DMS53 (cell line): ENCODE measurements at regions not wholly inside any gene's neighbourhood (a gene's known extent, or its start where the extent isn't known, plus 50 kb on each side); places are given as distances from the start of the nearest gene placed in this dataset.
"Not testable (repeated sequence)": the region's sequence is repeated elsewhere in the genome, so short reads cannot be mapped to it uniquely, and the experiment has no call there.

Experiments used
- DNase-seq: peaks from one replicate; lab custom pipeline; 2025; lab: John Stamatoyannopoulos, UW

DNA sequence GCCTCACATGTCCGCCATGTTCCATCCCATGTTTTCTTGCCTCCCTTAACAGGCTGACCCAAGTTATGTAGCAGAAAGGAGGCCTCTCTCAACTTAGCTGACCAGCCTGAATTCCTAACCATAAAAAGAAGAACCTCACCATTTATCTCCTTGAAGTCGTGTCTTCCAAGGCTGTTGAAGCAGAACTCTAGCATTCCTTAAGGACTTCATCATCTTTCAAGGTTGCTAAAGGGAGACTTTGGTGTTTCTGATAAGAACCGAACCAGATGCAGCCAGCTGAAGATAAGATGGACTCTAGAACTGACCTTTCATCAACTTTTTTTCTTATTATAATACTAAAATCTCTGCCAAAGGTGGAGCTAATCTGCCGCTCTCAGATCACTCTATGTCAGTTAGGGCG lies 571.7 kb upstream of the SLC35B3 start:
- DNase-seq, result no peak

DNA sequence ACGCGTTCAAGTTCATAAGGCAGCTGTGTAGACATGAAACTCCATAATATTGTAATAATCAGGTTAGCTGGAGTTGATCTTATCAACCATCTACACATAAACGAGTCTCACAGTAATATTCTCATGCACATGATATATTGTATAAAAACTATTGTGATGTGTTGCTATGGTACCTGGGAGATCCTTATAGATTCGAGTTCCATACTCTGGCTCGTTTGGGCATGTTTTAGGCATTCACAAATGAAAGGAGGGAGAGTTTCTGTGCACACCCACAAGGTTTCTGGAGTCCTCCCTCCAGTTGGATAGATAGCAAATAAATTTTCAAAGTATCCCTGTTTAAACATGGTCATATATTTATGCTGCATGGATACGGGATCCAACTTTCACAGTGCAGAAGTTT lies 567.5 kb upstream of the SLC35B3 start:
- DNase-seq, result no peak

DNA sequence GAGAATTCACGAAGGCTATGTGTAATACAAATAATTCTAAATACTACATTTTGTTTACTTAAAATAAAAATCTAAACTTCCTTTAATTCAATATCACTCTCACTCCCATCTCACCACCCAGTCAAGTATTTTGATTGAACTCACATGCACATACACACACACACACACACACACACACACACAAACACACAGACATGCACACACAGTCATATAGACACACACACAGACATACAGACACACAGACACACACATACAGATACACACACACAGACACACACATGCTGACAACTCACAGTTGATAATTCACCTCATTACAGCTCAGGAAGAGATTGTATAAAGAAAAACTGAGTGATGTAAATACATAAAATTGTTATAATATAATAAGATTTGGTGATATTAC lies 559.8 kb upstream of the SLC35B3 start:
- DNase-seq, result no peak

- peak; percentile 4 for DNase-seq
Measured at GRCh38 chr6:8993111-8993510, 557.8 kb upstream of the SLC35B3 start.

DNA sequence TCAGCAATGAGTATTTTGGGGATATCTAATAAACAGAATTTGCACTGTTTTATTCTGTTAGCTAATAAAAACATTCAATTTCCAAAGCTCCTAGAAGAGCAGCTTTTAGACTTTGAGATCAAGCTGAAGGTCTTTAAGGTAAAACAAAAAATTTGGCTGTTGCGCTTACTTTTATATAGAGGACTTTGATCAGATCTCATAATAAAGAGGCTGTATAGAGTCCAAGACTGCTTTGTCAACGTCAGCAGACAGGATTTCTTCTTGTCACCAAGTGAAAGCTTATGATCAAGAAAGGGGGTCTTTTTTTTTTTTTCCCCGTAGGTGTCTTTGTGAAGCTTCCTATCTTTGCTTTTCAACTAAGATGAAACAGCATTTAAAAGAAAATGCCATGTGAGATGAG lies 556.5 kb upstream of the SLC35B3 start:
- no peak for DNase-seq

- DNase-seq, result no peak
Measured at GRCh38 chr6:8990075-8990474, 554.7 kb upstream of the SLC35B3 start.

DNA sequence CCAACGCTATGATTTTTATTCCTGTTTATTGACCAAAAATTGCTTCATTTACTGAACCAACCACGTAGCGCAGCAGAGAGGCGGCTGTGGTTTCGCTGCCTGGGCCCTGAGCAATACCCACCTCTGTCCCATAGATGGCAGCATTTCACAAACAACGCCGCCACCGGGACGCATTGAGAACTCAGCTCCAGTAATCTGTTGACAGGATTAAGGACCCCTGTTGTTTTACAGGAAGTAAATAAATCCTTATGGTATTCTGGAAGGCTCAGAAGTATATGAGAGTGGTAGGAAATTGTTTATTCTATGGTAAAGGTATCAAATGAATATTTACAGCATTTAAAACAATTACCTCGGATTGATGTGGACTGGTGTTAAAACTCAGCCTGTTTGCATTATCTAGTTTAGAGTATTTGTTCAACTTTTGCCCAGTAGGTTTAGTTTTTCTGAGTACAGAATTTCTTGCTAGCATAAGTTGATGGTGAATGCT lies 547.9 kb upstream of the SLC35B3 start:
- peak; percentile 74 for DNase-seq

DNA sequence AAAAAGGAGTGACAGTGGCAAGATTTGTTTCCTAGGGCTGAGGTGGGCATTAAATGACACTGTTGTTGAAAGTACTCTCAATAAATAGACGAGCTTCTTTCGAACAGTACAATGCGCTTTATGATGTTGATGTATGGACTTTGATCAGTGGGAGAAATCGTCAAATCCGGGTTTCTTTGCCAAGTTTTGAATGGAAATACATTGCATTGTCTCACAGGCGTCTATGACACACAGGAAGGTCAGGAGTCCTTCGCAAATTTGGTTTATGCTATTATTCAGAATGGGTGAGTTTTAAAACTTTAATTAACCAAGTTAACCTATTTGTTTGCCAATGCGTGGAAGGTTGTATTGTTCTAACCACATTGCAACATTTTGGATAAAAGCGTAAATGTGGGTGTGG lies 547.3 kb upstream of the SLC35B3 start:
- DNase-seq, result no peak

GRCh38 chr6:8973395-8973794 lies 538.0 kb upstream of the SLC35B3 start:
- DNase-seq, result no peak

GRCh38 chr6:8969747-8970146 lies 534.4 kb upstream of the SLC35B3 start:
- DNase-seq, result peak; percentile 18

DNA sequence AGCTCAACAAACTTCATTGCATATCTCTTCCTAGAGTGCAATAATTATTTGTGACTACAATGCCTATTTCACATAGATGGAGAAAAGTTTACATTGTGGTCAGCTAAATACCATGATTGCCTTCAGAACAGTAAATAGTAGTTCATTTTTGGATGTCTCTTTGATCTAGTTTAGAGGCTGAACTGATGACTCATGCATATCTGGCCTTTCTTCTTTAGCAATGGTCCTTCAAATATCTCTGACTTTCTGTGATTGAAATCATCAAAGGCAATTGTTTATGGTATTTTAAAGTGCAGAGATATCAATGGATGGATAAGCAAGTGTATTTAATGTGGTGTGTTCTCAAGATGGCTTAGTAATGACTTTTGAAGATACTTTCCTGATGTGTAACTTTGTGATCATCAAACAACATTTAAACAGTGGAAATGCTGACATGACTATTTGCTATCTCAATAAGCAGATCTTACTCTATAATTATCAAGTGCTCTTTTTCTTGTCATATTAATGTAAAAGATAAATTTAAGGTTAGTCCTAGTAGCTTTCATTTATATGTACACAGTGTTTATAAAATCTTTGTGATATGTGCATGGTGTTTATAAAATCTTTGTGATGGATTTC lies 523.7 kb upstream of the SLC35B3 start:
- peak; percentile 75 for DNase-seq

DNA sequence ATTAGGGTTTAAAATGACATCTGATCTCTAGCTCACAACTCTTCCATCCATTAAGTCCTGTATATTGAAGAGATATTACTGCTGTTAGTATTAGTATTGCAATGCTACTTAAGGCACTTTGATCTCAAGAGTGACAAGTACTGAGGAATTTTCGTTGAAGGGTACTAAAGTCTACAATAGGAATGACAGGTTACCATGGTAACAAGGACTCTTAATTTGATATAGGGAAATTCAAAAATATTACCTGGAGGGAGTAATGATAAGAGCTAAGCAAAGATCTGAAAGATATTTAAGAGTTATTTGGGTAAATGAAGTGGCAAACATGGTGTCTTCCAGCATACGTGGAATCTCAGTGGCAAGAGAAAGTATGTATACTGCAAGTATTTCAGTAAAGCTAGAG lies 518.0 kb upstream of the SLC35B3 start:
- DNase-seq, result peak; percentile 48

- DNase-seq, result no peak
Measured at GRCh38 chr6:8948733-8949132, 513.4 kb upstream of the SLC35B3 start.

GRCh38 chr6:8947900-8948299 lies 512.6 kb upstream of the SLC35B3 start:
- DNase-seq, result no peak

GRCh38 chr6:8944548-8944947 lies 509.2 kb upstream of the SLC35B3 start:
- DNase-seq, result no peak

GRCh38 chr6:8943073-8943472 lies 507.7 kb upstream of the SLC35B3 start:
- no peak for DNase-seq

DNA sequence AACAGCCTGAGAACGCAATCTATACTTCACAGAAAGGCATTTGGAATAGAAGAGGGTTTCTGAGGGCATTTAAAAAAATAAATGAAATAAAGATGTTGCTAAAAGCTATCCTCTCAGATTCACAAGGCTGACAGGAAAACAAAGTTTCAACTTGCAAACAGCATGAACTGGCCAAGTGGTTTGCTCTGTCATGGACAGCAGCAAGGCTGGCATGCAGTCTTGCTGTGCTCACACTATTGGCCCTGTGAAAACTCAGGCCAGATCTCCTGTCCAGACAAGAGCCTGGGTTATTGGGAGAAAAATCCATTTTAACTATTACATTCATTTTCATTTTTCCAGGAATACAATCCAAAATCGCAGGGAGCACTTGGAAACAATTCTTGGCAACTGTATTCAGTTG lies 506.2 kb upstream of the SLC35B3 start:
- peak; percentile 45 for DNase-seq

- DNase-seq, result peak; percentile 69
Measured at GRCh38 chr6:8940356-8940755, 505.0 kb upstream of the SLC35B3 start.

GRCh38 chr6:8939615-8940014 lies 504.3 kb upstream of the SLC35B3 start:
- peak; percentile 94 for DNase-seq

- DNase-seq, result no peak
Measured at GRCh38 chr6:8934318-8934717, 499.0 kb upstream of the SLC35B3 start.

GRCh38 chr6:8930009-8930408 lies 494.7 kb upstream of the SLC35B3 start:
- no peak for DNase-seq

- not testable (repeated sequence) for DNase-seq
Measured at GRCh38 chr6:8920244-8920643, 484.9 kb upstream of the SLC35B3 start.

- no peak for DNase-seq
Measured at GRCh38 chr6:8918196-8918595, 482.9 kb upstream of the SLC35B3 start.

DNA sequence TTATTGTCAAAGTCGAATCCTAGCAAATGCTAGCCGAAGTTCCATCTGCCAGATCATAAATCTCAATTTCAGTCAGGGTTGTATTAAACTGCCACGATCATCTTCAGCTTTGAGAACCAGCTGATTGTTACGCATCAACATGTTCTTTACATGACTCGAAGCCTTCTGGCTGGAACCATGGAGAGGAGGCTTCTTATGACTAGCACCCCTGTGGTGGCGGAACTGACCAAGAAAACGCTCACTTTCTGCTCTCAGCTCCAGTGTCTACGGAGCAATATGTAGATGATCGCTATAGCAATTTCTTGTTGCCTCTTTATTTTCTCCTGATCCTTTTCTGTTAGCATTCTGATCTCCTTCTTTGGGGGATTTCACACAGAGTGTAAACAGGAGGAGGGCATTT lies 479.4 kb upstream of the SLC35B3 start:
- DNase-seq, result no peak

GRCh38 chr6:8908638-8909037 lies 473.3 kb upstream of the SLC35B3 start:
- no peak for DNase-seq
